LNCaP clone FGC (cell line): ENCODE measurements at regions not wholly inside any gene's neighbourhood (a gene's known extent, or its start where the extent isn't known, plus 50 kb on each side); places are given as distances from the start of the nearest gene placed in this dataset.

Experiments used
- DNase-seq: peaks from one replicate; pipeline ENCODE4 v3.0.0-alpha.2; 2011; ENCODE audit warnings: low read depth
- H3K4me3 ChIP-seq: 2 replicates; pipeline ENCODE4 v1.5.1; 2011; ENCODE audit warnings: mild to moderate bottlenecking, low read depth, low read length, control low read depth
- TF ChIP-seq, protein P1 (sequence below): IDR thresholded peaks from 2 replicates; pipeline ENCODE4 v1.5.1; 2012; ENCODE audit warnings: mild to moderate bottlenecking; ENCODE audit not compliant: control insufficient read depth, insufficient read depth; ENCODE audit errors: extremely low read depth

DNA sequence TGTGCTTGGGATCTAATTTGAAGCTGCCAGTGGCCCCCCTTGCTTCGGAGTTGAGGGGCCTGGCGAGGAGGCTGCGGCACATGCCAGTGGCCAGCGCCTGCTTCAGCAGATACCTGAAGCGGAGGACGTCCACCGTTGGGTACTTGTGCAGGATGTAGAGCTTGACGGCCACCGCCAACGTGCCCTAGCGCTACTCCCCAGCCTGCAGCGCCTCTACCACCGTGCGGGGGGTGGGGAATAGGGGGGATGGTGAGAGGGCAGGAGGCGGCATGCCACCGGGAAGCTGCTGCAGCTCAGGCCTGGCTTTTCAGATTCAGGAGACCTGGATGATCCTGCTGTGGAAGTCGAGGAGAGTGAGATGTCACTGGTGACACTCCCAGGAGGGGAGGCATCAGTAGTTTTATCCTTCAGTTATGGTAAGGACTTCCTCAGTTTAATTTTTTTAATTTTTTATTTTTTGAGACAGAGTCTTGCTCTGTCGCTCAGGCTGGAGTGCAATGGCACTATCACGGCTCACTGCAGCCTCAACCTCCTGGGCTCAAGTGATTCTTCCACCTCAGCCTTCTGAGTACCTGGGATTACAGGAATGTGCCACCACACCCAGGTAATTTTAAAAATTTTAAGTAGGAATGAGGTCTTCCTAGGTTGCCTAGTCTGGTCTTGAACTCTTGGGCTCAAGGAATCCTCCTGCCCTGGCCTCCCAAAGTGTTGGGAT lies 150.6 kb upstream of the FRMD4B start:
- no peak overlapping the region for H3K4me3 ChIP-seq
- no peak for DNase-seq
- TF ChIP-seq, protein P1, sequence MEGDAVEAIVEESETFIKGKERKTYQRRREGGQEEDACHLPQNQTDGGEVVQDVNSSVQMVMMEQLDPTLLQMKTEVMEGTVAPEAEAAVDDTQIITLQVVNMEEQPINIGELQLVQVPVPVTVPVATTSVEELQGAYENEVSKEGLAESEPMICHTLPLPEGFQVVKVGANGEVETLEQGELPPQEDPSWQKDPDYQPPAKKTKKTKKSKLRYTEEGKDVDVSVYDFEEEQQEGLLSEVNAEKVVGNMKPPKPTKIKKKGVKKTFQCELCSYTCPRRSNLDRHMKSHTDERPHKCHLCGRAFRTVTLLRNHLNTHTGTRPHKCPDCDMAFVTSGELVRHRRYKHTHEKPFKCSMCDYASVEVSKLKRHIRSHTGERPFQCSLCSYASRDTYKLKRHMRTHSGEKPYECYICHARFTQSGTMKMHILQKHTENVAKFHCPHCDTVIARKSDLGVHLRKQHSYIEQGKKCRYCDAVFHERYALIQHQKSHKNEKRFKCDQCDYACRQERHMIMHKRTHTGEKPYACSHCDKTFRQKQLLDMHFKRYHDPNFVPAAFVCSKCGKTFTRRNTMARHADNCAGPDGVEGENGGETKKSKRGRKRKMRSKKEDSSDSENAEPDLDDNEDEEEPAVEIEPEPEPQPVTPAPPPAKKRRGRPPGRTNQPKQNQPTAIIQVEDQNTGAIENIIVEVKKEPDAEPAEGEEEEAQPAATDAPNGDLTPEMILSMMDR, result no peak

DNA sequence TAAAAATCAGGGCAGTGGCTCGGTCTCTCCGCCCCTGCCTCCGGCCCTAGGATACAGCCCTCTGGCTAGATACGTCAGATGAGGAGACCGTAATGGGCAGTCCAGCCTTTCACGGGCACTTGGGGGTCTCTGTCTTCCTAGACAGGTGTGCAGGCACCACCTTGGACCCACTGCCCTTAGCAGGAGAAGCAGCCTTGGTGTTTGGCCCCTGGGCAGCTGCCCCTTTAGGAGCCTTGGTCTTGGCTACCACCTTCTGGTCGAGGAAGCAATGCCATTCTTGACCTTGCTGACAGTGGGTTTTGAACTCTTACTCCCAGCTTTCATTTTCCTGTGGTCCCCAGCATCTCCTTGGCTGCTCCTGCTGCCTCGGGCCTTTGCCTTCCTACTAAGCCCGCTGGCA lies 149.7 kb upstream of the FRMD4B start:
- no peak for DNase-seq
- no peak overlapping the region for H3K4me3 ChIP-seq
- TF ChIP-seq, protein P1, result no peak

DNA sequence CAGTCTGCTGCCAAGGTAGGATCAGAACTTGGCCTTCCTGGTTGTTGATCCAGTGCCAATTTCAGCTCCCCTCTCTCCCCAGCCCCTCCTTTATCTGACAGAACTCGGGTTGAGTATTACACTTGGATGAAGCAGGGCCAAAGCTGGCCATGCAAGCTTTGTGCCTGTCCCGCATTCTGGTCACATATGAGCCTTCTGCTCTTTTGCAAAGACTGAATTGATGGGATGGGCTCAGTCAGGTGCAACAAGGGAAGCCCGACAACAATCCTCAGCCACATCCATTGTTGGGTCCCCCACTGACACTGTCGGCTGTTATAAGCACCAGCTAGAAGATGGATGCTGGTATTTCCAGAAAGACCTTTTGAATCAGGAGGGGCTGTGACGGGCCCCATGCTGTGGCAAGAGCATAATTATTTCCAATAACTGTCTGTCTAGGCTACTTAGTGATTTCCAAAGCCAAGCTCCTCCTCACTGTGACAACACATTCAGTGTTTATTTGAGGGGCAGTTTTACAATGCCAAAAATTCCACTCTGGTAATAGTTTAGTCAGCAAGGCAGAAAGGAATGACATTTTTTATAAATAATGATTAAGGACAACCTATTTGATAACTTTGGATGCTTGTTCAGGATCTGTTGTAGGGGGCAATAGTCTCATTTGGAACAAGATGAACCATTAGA lies 146.8 kb upstream of the FRMD4B start:
- H3K4me3 ChIP-seq, result no peak overlapping the region
- TF ChIP-seq, protein P1, result no peak
- no peak for DNase-seq

DNA sequence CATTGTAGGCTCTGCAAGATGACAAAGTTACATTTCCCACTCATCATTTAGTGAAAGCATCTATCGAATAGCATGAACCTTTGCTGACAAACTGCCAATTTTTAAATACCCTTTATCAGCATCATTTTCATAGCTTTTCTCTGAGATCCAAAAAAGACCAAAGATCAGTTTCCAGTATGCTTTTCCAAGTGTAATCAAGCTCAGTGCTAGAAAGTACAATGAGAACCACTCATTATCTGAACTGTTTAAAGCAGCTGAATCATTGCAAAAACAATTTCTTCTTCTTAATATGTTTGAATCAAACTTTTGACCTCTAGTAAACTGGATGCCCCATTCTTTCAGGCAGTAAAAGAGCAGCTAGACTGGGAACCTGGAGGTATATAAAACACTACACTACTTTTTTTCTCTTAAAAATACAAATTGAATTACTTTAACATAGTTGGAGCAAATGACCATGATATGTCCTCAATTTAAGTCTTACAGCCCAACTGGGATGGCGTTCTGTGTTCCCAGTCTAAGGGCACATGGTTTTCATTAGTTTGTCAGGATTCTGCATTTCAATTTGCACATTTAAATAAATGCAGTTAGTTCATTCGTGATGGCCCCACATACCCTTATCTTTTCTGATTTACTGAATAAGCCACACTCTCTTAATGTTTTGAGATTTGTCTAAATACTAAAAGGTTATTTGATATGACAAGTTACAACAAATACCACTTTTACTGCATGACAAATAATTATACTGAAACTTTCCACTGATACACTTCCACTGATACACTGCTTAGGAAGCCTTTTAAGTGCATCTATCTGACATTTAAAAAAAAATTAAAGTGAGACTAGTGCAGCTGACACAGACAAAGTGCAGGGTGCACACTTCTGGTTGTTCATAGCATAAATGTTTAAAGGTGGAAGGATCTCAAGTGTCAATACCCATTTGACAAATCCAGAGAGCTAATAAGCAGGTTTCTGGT lies 146.0 kb upstream of the FRMD4B start:
- TF ChIP-seq, protein P1, result no peak
- DNase-seq, result no peak
- H3K4me3 ChIP-seq, result no peak overlapping the region

DNA sequence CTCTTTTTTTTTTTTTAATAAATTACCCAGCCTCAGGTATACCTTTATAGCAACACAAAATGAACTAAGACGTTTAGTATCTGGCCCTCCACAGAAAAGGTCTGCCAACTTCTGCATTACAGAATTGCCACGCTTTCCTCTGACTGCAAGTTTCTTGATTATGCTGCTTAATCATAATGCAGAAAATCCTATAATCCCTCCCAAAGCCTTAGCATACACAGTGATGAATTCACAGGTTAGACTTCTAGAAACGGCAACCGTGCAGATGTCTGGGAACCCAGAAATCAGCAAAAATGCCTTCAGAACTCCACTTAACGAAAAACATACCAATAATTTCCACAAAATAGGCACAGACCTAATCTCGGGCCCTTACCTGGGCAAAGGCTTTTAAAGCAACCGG lies 144.7 kb upstream of the FRMD4B start:
- TF ChIP-seq, protein P1, result no peak
- no peak overlapping the region for H3K4me3 ChIP-seq
- no peak for DNase-seq

DNA sequence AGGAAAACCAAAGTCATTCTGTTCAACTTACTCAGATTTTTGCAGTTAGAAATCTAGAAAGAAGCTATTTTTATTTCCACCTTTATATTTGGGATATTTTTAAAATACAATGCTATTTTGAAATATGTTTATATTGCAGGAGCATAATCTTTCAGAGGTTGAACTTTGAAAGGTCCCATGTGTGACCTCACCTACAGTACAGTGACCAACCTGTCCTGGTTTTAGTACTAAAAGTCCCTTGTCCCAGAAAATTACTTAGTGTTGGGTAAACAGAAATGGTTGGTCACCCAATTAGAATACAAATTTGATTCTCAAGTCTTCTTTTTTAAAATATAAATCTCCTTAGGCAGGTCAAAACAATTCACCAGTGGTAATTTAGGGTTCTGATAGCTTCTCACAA lies 141.6 kb upstream of the FRMD4B start:
- H3K4me3 ChIP-seq, result no peak overlapping the region
- TF ChIP-seq, protein P1, result no peak
- DNase-seq, result no peak
